ENCODE measurements at regions not wholly inside any gene's neighbourhood (a gene's known extent, or its start where the extent isn't known, plus 50 kb on each side); places are given as distances from the start of the nearest gene placed in this dataset.

DNA sequence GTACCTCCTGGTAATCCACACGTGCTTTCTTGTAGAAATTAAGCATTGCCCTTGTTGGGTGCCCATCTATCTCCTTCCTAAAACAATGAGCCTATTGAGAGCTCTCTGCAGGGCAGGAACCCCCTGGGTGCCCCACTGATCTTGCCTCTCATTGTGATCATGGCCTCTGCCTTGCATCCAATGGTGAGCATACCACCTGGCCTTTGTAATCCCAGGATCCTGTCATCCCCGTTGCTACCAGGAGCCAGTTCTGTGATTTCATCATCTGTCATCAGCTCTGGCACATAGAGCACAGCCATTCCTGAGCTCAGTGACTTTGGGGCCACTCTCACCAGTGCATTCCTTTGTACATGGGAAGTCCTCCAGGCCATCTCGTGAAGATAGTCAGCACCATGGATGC, 381.0 kb upstream of the ID2 start:
- TF ChIP-seq, protein P1, sequence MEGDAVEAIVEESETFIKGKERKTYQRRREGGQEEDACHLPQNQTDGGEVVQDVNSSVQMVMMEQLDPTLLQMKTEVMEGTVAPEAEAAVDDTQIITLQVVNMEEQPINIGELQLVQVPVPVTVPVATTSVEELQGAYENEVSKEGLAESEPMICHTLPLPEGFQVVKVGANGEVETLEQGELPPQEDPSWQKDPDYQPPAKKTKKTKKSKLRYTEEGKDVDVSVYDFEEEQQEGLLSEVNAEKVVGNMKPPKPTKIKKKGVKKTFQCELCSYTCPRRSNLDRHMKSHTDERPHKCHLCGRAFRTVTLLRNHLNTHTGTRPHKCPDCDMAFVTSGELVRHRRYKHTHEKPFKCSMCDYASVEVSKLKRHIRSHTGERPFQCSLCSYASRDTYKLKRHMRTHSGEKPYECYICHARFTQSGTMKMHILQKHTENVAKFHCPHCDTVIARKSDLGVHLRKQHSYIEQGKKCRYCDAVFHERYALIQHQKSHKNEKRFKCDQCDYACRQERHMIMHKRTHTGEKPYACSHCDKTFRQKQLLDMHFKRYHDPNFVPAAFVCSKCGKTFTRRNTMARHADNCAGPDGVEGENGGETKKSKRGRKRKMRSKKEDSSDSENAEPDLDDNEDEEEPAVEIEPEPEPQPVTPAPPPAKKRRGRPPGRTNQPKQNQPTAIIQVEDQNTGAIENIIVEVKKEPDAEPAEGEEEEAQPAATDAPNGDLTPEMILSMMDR (conservative IDR thresholded peaks at IDR 0.05; ENCODE audit: control insufficient read depth, insufficient read depth, low read depth, low read length), result no peak
- DNase-seq (ENCODE audit: low read depth), result no peak
- H3K4me3 ChIP-seq (ENCODE audit: control insufficient read depth, low read depth, low read length), result no peak overlapping the region

GRCh38 chr2:8303322-8303832, 378.5 kb upstream of the ID2 start:
- TF ChIP-seq, protein P1 (conservative IDR thresholded peaks at IDR 0.05; ENCODE audit: control insufficient read depth, insufficient read depth, low read depth, low read length), result no peak
- DNase-seq (ENCODE audit: low read depth), result no peak
- H3K4me3 ChIP-seq (ENCODE audit: control insufficient read depth, low read depth, low read length), result no peak overlapping the region

DNA sequence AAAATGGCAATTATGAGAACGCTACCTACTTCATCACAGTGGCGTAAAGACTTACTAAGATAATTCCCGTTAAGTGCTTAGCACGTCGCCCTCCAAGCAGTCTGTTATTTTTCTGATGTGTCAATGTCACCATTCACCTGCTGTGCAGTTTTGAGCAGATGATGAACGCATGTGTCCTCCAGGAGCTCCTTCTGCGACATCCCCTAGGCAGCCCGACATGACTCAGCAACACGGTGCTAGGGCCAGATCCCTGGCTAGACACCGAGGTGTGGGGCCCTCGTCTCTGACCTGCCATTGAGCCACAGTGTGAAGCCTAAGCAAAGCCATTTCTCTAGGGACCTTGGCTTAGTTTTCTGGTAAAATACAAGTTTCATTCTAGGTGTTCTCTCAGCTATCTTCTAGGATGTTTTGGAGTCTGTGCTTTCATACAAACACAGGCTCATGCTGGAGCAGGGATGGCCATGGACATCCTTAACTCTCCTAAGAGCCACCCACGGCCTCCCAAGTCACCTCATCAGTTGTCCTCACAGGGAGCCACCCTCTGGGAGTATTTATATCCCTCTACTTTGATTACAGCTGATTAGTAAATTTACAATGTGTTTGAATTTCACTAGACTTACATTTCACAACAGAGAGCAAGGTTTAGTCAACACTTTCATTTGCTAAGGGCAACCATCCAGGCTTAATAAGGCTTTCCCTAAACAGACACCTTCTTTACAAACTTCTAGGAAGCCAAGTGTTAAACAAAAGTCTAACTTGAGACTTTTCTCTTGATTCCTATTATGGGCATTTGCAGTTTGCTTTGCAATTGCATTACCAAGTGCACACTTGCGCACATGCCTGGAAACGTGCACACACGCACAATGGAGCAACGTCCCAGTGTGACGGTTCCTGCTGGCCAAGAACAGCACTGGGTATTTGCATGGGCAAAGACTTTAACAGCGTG, 376.8 kb upstream of the ID2 start:
- no peak overlapping the region for H3K4me3 ChIP-seq (ENCODE audit: control insufficient read depth, low read depth, low read length)
- DNase-seq (ENCODE audit: low read depth), result no peak
- TF ChIP-seq, protein P1 (conservative IDR thresholded peaks at IDR 0.05; ENCODE audit: control insufficient read depth, insufficient read depth, low read depth, low read length), result no peak

DNA sequence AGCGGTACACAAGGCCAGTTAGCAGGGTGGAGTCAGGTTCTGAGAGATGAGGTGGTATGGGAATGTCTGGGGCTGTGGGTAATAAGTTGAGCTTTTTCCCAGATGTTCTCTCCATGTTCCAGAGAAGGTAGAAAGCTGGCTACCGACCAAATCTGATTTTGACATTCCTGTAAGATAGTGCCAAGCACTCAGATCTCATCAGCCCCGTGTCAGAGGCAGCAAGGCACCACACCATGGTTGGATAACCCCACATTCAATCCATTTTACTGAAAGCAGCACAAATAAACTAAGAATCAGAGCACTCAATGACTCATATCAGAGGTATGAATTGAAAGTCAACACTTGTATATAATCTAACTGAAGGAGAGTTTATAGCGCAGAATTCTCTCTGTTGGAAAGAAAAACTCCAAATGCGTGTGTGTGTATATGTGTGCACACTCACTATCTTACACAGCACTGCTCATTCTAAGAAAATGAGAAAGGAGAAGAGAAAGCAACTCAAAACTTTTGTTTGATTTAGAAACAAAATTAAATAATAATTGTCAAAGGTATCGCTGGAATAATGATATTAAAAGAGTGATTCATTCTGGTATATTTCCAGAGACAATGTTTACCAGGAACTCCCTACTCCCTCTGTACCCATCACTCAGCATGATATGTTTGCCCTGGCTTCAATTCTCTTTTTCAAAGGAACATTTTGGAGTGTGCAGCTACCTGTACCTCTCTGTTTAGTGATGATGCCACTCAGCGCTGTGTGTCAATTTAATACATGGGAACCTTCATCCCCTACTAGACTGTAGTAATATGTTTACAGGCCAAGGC, 375.1 kb upstream of the ID2 start:
- TF ChIP-seq, protein P1 (conservative IDR thresholded peaks at IDR 0.05; ENCODE audit: control insufficient read depth, insufficient read depth, low read depth, low read length), result no peak
- no peak for DNase-seq (ENCODE audit: low read depth)
- no peak overlapping the region for H3K4me3 ChIP-seq (ENCODE audit: control insufficient read depth, low read depth, low read length)

- TF ChIP-seq, protein P1 (conservative IDR thresholded peaks at IDR 0.05; ENCODE audit: control insufficient read depth, insufficient read depth, low read depth, low read length), result no peak
- H3K4me3 ChIP-seq (ENCODE audit: control insufficient read depth, low read depth, low read length), result no peak overlapping the region
- DNase-seq (ENCODE audit: low read depth), result no peak
These were observed 374.2 kb upstream of the ID2 start for GRCh38 chr2:8307606-8308180.

DNA sequence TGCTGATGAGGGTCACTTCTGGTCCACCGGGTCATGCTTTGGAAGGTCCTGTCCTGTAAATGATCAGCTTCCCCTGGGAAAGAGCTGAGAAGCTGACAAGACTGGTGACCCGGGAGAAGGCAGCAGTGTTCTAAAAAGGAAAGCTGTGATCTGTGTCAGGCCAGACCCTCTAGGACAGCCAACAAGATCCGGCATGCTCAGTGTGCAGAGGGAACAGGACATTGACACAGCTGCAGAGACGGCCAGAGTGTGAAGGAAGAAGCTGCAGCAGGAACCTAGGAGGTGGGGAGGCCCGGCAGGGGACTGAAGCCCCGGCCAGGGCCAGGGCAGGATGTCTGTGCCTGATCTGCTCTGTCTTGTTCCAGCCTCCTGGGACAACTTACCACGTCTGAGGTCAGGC, 372.7 kb upstream of the ID2 start:
- H3K4me3 ChIP-seq (ENCODE audit: control insufficient read depth, low read depth, low read length), result no peak overlapping the region
- DNase-seq (ENCODE audit: low read depth), result no peak
- TF ChIP-seq, protein P1 (conservative IDR thresholded peaks at IDR 0.05; ENCODE audit: control insufficient read depth, insufficient read depth, low read depth, low read length), result no peak

Data from fibroblast of mammary gland (primary cell).